Activated T-cell treated with anti-CD3 and anti-CD28 coated beads for 4 hours (primary cell): ENCODE measurements at regions not wholly inside any gene's neighbourhood (a gene's known extent, or its start where the extent isn't known, plus 50 kb on each side); places are given as distances from the start of the nearest gene placed in this dataset.
"Not testable (repeated sequence)": the region's sequence is repeated elsewhere in the genome, so short reads cannot be mapped to it uniquely, and the experiment has no call there.

Experiments used
- DNase-seq: peaks from one replicate; pipeline ENCODE4 v3.0.0-alpha.2; 2020

GRCh38 chr1:9442278-9442846 lies 96.9 kb upstream of the SLC25A33 start:
- DNase-seq: no peak

GRCh38 chr1:9442986-9443385 lies 96.3 kb upstream of the SLC25A33 start:
- DNase-seq: no peak

GRCh38 chr1:9443913-9444445 lies 95.3 kb upstream of the SLC25A33 start:
- no peak for DNase-seq

- no peak for DNase-seq
Measured at GRCh38 chr1:9444532-9444931, 94.7 kb upstream of the SLC25A33 start.

GRCh38 chr1:9445081-9445480 lies 94.2 kb upstream of the SLC25A33 start:
- DNase-seq: not testable (repeated sequence)

- DNase-seq: no peak
Measured at GRCh38 chr1:9447215-9447960, 91.9 kb upstream of the SLC25A33 start.

GRCh38 chr1:9448132-9449109 lies 90.8 kb upstream of the SLC25A33 start:
- no peak for DNase-seq

GRCh38 chr1:9449110-9449627 lies 90.1 kb upstream of the SLC25A33 start:
- no peak for DNase-seq

- DNase-seq: no peak
Measured at GRCh38 chr1:9449976-9450696, 89.1 kb upstream of the SLC25A33 start.

- no peak for DNase-seq
Measured at GRCh38 chr1:9451081-9451480, 88.2 kb upstream of the SLC25A33 start.

GRCh38 chr1:9452516-9453140 lies 86.6 kb upstream of the SLC25A33 start:
- no peak for DNase-seq

- DNase-seq: no peak
Measured at GRCh38 chr1:9453375-9453774, 85.9 kb upstream of the SLC25A33 start.

- DNase-seq: no peak
Measured at GRCh38 chr1:9453779-9454418, 85.4 kb upstream of the SLC25A33 start.

- DNase-seq: no peak
Measured at GRCh38 chr1:9454494-9455066, 84.7 kb upstream of the SLC25A33 start.

GRCh38 chr1:9455487-9456234 lies 83.6 kb upstream of the SLC25A33 start:
- DNase-seq: peak; percentile 63

- no peak for DNase-seq
Measured at GRCh38 chr1:9456833-9457232, 82.4 kb upstream of the SLC25A33 start.

- no peak for DNase-seq
Measured at GRCh38 chr1:9459816-9460407, 79.4 kb upstream of the SLC25A33 start.

- no peak for DNase-seq
Measured at GRCh38 chr1:9465640-9466039, 73.6 kb upstream of the SLC25A33 start.
